ENCODE measurements at regions not wholly inside any gene's neighbourhood (a gene's known extent, or its start where the extent isn't known, plus 50 kb on each side); places are given as distances from the start of the nearest gene placed in this dataset.

DNA sequence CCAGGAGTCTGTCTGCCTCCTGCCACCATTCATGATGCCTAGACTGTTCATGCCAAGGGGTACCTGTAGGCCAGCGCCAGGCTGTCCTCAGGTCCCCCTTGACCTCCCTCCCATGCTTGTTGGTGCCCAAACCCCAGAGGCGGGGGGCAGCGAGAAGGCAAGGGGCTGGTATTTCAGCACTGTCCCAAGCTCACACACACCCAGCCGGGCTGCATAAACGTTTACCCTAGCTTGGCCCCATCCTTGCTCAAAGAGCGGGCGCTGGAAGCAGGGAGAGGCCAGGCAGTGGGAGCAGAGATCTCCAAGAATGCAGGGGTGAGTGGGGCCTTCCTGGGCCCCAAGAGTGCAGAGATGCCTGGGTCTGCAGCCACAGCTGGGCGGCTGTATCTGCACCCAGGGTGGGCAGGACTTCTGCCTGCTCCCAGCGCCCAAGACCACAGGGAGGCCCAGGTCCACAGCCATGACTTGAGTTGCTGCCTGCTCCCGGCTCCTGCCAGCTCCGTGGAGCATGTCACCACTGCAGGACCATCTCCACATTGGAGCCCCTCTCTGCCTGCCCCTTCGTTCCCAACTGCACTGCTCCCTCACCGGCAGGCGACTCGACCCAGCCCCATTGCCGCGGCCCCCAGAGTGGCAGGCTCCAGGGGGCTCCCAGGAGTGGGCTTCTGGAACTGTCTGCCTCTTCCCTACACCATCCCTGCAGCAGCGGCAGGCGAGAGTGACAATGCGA, 616.6 kb downstream of the METTL4 start:
- no peak for DNase-seq (ENCODE audit: low read depth)

DNA sequence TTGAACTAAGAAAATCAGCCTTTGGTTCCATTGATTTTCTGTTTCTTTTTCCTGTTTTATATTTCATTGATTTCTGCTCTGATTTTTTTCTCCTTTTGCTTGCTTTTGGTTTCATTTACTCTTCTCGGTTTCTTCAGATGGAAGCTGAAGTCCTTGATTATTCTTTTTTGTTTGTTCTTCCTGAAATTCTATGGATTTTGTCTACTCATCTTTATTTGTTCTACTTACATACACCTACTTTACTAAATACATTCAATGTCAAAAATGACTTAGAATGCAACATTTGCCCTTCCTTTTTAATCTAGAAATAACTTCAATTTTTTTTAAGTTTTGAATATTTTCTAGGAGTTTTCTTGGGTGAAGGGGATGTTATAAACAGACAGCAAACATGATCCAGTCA, 612.5 kb downstream of the METTL4 start:
- DNase-seq (ENCODE audit: low read depth): no peak

DNA sequence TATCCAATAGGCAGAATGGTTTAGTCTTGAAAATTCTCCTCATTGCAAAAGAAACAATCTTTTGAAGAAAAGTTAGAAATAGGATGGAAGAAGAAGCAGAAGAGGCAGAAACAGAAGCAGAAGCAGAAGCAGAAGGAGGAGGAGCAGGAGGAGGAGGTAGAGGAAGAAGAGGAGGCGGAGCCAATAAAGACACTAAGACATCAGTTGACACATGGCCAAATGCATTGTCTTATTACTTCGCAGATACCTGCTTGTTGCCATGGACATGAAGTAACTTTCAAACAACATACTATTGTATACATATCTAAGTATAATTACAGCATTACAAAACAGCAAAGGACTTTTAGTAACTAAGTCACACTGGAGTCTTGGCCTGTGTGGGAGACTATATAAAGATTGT, 606.3 kb downstream of the METTL4 start:
- DNase-seq (ENCODE audit: low read depth): no peak

DNA sequence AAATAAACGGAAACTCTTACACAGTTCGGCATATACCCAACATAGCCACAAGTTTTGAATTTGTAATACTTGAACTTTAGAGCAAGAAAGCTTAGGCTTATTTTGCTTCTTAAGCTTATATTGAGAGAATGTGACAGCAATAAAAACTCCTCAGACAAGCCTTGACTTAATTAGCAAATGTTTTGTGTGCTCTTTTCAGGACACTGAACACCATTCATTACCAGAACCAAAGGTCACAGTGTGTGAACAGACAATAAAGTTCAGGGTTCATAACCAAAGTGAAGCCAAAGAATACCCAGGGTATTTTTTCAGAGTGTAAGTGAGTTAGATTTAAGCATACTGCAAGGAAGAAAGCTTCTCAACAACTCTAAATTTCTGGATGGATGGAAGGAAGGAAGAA, 605.8 kb downstream of the METTL4 start:
- DNase-seq (ENCODE audit: low read depth): no peak

DNA sequence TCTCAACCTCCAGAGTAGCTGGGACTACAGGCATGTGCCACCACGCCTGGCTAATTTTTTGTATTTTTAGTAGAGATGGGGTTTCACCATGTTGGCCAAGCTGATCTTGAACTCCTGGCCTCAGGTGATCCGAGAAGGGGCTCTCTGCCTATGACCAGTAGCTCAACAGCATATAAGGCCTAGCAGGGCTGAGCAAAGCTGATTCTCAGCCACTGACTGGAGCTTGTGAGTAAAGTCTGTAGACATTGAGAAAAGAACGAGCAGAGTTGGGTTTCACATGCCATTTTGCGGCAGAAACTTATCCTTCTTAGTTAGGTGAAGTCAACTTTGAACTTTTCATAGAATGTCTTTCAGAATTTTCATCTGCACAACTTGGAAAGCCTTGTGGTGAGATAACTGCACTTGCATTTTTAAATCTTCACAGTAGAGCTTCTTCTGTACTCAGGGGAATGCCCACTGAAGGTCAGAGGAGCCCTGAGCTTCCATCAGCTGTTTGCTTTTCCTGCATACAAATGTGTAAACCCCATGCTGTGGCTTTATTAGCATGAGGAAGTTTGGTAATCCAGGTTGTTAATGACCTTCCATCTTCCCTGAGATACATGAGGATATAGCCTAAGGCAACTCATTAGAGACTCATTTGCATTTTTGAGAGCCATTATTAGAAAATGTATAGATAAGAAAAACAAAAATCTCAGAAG, 602.4 kb downstream of the METTL4 start:
- DNase-seq (ENCODE audit: low read depth): no peak

DNA sequence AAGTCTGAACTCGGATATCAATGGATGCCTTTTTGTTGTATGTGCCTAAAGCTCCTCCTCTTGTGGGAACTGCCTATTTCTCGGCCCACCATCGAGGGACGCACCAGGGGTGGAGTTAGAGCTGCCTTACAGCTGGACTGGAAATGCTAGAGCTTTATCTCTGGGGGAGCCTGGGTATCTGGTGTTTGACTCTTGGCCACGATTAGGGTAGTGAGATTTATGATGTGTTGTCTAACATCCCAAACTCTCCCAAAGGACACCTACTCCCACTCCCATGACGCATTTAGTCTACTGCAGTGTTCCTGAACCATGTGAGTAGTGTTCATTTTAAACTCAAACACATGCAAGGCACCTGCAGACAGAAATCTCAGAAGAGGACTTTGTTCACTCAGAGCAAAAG, 594.8 kb downstream of the METTL4 start:
- no peak for DNase-seq (ENCODE audit: low read depth)

DNA sequence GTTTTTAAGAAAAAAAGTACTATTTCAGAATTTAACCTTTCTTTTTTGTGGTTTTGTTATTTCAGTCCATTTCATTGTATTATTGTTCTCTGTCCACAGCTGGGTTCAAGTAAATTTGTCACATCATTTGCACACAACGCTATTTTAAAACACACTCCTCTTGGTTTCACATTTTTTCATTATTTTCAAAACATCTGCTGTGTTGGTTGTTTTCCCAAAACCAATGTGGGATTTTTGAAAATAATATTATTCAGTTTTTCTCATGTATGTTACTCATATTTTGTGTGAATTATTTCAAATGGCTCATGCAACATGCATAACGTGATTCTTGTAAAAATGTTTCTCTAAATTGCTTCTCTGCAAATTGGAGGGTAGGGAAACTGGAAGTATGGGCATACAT, 589.2 kb downstream of the METTL4 start:
- DNase-seq (ENCODE audit: low read depth): no peak

DNA sequence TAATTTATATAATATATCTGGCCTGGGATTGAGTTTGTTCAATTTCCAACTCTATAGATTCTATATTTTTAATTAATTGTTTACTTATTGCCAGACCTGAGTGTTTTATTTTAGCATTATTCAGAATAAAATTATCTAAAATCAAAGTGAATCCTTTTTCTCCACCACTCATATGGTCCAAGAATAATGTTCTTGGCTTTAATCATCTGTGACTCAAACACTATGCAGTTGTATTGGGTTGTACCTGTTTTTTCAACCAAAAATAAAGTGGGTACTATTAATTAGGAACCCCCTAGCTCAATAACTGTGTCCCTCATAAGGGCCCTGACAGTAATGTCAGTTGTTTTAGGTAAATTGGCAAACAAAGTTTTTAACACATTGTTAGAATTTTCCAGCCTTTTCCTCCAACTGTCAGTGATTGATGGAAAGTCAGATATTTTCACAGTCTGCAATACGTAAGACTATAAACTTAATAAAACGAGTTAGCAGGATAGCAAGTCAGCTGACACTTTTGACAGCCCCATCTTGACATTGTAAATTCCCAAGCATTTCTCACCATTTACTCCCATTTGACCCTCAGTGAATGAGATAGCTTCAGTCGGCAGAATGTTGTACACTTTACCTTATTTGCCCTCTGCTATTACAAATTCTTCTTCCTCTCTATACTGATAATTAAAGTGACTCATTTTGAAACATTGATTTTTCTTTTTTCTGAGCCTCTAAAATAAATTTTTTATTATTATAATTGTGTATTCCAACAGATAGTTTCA, 587.4 kb downstream of the METTL4 start:
- DNase-seq (ENCODE audit: low read depth): no peak

DNA sequence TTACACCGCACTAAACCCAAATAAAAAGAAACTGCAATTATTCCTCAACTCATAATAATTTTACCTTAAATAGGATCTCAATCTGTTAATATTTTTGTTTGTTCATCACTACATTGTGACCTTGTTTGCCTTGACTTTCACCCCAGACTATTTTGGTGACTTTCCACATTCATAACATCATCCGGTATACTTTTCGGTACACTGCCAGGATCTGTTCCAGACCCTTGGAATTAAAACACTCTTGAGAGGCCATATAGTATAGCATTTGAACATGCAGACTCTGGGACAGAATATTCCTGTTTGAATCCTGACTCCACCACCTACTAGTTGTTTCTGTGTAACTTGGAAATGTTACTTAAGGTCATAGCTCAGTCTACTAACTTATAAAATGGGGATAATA, 577.4 kb downstream of the METTL4 start:
- DNase-seq (ENCODE audit: low read depth): no peak

DNA sequence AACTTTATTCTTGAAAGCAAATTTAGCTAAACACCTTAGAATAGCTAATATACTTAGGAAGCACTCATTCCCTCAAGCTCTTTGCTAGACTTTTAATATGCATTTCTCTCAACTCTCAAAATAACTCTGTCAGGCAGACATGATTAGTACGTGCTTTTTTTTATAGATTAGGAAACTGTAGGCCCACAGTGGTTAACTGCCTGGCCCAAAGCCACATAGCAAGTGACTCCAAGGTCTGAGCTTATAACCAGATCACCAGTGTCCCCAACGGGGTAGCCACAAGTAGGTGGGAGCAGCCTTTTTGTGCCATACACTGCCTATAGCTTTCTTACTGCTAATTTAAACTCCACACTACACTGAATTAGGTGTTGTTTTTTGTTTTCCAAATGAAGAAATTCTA, 576.8 kb downstream of the METTL4 start:
- DNase-seq (ENCODE audit: low read depth): no peak

DNA sequence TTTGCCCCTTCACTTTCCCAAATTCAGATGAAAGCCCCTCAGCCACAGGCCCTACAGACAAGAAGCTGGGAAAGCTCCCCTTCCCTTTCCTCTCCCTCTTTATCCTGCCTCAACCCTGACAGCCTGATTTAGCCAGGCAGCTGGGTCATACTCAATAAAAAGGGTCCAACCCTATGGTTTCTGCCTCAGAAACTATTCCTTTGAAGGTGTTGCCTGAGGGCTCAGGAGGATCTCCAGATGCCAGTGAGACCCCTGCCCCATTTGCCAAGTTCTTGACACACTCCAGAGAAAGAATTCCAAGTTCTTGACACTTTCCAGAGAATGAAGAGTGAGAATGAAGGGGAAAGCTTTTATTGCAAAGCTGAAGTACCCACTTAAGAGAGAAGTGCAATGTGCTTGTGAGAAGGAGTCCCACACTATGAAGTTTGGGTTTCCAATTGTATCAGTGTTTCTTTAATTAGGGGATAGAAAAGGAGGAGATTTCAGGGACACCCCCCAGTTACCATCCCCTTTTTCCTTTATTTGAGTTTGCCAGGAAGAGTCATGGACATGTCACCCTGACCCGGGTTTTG, 576.2 kb downstream of the METTL4 start:
- no peak for DNase-seq (ENCODE audit: low read depth)

DNA sequence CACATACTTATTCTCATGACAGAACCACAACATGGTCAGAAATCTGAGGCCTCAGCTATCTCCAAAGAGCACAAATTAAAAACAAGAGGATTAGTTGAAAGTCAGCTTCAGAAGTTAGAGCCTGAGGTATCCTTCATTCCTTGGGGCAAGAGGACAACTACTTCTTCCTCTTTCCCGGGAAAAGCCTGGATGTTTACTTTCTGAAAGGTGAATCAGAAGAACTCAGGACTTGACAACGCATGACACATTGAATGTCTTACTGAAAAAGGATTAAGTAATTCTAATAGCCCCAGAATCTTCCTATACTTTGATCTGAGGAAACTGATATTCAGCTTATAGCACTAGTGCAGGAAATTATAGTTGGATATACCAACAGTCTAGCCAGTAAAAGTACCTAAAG, 573.2 kb downstream of the METTL4 start:
- DNase-seq (ENCODE audit: low read depth): no peak

DNA sequence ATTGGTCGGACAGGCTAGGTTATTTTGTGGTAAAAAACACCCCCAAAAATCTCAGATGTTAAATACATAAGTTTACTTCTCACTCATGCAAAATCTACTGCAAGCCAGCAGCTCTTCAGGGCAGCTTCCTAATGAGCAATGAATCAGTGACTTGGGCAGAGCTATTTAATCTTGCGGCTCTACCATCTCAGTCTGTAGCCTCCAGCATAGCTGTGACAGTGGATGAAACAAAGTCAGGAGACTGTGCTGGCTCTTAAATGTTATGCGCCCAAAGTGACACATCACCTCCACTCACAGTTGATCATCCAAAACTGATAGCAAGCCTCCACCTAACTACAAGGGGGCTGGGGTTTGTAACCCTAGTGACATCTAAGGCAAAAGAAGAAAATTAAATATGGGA, 571.9 kb downstream of the METTL4 start:
- no peak for DNase-seq (ENCODE audit: low read depth)

DNA sequence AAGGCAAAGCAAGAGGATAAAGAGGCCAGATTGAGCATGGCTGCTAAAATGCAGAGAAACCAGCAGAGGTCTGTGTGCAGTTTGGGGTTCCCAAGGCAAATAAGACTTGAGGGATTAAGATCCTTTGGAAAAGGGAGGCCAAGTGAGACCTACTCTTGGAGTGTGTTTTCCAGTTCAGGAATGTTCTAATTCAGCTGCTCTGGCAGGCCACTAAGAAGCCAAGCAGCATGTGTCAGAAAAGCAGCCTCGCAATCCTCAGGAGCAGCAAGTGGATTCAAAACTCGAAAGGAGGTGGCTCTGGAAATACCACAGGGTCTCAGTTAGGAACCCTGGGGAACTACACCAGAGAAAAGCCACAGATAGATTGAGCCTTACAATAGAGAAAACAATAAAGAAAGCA, 569.2 kb downstream of the METTL4 start:
- DNase-seq (ENCODE audit: low read depth): no peak

DNA sequence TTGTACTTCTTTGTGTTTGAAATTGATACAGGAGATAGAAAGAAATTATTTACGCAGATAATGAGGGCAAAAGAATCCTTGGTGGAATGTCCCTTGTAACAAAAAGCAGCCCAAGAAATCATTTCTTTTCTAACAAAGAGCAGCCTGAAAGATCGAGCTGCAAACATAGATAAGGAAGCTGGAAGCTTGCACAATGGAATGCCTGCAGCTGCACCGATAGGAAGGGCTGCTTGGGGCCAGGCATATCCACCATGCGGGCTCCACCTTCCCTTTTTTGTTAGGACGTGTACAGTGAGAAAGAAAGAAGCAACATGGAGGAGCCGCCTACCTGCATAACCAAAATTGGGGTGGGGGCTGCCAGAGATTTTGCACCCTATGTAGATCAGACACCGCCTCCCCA, 568.7 kb downstream of the METTL4 start:
- no peak for DNase-seq (ENCODE audit: low read depth)

DNA sequence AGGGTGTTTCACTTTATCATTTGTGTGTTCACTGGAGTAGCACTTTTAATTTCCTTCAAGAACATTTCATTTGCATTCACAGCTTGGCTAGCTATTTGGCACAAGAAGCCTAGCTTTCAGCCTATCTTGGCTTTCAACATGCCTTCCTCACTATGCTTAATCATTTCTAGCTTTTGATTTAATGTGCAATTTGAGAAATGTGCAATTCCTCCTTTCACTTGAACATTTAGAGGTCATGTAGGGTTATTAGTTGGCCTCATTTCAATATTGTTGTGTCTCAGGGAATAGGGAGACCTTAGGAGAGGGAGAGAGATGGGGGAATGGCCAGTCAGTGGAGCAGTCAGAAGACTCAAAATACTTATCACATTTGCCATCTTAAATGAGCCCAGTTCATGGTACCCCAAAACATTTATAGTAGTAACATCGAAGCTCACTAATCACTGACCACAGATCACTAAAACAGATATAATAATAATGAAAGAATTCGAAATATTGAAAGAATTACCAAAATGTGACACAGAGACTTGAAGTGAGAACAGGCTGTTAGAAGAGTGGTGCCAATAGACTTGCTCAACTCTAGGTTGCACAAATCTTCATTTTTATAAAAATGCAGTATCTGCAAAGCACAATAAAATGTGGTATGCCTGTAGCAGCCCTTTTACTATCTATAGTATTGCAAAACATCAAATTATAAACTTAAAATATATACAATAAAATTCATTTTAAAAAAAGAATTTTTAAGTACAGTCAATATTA, 561.2 kb downstream of the METTL4 start:
- no peak for DNase-seq (ENCODE audit: low read depth)

DNA sequence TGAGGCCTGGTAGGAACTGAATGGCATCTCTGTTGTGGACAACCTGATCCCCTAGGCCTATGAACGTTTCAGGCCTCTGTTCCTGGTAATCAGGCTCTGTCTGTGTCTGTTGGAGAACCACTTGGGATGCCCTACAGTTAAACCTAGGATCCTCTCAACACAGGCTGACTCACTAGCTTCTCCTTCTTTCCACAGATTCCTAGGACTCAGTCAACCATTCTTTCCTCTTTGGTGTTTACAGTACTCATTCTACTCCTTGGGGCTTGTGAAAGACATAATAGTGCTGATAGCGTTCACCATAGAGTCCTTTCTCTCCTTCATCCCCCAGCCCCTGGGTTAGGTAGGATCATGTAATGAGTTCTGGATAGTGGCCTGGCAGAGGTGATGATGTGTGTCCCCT, 544.3 kb downstream of the METTL4 start:
- no peak for DNase-seq (ENCODE audit: low read depth)

DNA sequence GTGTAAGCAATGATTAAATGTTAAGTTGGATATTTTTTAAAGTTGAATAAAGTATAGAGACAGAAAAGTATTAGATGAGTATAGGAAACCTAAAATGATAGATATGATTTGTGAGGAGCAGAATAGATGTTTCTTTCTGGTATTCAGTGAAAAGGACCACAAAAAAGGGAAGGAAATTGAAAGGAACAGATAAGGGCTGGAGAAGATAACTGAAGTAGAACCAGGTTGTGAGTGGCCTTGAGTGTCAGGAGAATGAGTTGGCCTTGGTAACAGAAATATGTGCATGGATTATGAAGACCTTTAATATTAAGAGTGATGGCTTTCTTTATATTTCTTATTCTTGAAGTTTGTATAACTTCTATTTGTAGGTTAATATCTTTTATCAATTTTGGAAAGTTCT, 543.5 kb downstream of the METTL4 start:
- no peak for DNase-seq (ENCODE audit: low read depth)

DNA sequence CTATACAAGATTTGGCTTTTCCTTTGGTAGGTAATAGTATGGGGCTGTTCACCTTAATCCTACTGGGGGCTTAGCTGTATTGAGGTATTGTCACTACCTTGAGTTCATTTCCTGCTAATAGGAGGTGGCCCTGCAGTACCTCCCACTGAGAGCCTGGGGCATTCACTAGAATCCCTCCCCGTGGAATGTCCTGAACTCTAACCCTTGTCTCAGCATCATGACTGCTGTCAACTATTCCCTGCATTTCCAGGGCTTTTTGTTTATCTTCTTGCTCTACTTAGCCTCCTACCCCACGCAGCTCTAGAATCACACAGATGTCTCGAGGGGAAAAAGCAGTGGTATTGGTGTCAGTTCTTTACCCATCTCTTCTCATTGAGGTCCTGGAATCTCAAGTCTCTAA, 542.3 kb downstream of the METTL4 start:
- no peak for DNase-seq (ENCODE audit: low read depth)

DNA sequence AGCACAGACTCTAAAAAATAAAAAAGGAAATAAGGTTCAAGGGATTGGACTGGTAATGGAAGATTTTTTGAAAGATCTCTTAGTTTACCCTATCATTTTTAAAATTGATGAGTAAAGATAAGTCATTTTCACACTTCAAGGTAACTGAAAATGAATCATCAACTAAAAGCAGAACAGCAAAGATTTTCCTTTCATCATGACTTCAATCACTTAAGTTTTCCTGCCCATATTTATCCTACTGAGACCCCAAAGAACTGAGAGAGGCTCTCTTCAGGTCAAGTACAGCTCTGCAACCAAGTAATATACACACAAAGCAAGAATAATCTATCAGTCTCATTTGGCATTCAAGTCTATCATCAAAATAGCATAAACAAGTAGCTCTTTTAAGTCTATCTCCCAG, 540.7 kb downstream of the METTL4 start:
- no peak for DNase-seq (ENCODE audit: low read depth)

DNA sequence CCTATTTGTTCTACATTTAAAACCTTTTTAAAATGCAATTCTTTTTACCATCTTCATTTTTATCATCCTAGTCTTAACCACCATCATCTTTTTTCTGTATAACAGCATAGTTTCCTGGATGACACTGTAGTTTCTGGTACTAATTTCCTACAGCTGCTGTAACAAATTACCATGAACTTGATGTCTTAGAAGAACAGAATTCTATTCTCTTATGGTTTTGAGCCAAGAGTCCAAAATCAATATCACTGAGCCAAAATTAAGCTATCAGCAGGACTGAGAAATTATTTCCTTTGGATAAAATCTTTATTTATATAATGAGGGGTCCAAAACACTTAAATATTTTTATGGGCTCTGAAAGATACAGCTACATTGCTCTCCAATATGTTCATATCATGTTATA, 539.3 kb downstream of the METTL4 start:
- DNase-seq (ENCODE audit: low read depth): no peak

DNA sequence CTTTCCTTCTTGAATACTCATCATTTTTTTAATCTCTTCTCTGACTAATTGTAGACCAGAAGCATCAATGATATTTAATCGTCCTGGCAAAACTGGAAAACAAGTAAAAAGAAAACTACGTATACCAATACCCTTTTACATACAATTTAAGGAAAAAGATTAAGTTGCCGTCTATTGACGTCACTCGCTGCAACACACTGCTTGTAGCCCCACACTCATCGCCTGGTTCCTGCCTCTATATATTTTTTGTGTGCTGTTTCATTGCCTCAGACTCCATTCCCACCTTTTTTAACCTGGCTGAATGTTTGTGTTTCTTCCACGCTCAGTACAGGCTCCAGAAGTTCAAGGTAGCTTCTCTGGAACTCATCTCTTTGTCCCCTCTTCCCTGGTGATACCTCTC, 536.2 kb downstream of the METTL4 start:
- no peak for DNase-seq (ENCODE audit: low read depth)

Measured in activated T-helper 1 cell treated with Interleukin-2 at 50 U/mL for 16 hours (primary cell).